AG04449 (cell line): ENCODE measurements at regions not wholly inside any gene's neighbourhood (a gene's known extent, or its start where the extent isn't known, plus 50 kb on each side); places are given as distances from the start of the nearest gene placed in this dataset.

Source experiments
- CTCF ChIA-PET: fragments of 350-600 bp; formaldehyde crosslinking; extraction: SDS; loops from one replicate; lab custom pipeline; 2021; ENCODE audit warnings: antibody characterized with exemption; lab: Yijun Ruan, JAX
- POLR2A ChIA-PET: fragments of 400-600, 350-600 bp; formaldehyde crosslinking; extraction: SDS; loops from one replicate; lab custom pipeline; 2020; ENCODE audit warnings: antibody characterized with exemption, inconsistent platforms; lab: Yijun Ruan, JAX
- DNase-seq: peaks from one replicate; pipeline ENCODE4 v3.0.0-alpha.2; 2010; ENCODE audit warnings: low read depth, low spot score
- H3K4me3 ChIP-seq: 2 replicates; pipeline ENCODE4 v1.5.1; 2011; ENCODE audit warnings: low read depth, mild to moderate bottlenecking, control low read depth, low read length
- TF ChIP-seq, protein P1 (sequence below): IDR thresholded peaks from one replicate; pipeline ENCODE4 v1.5.1; 2011; ENCODE audit warnings: mild to moderate bottlenecking, moderate library complexity, low read length, control low read depth, inconsistent platforms; ENCODE audit not compliant: insufficient read depth; ENCODE audit errors: missing control alignments

DNA sequence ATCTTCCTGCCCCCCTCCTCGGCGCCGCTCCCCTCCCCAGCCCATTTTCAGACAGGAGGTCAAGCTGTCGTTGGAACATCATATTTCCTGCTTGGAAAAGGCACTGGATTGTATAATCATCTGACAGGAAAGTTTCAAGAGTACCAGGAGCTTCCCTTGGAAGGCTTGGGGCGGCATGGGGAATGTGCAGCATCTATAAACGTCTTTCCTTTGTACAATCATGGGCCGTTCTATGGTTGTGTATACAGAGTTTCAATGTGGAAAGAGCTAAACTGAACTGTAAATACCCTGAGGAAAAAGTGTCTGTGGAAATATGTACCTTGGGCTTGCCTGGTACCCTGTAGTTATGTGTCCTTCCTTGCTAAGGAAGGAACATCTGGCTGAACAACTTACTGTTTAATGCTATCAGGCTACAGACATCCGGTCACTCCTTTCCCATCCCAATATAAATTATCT lies 368.1 kb upstream of the ADGRL2 start:
- no peak for DNase-seq
- H3K4me3 ChIP-seq, result no peak overlapping the region
- ChIA-PET POLR2A (no interaction called here), CTCF (no interaction called here)
- TF ChIP-seq, protein P1, sequence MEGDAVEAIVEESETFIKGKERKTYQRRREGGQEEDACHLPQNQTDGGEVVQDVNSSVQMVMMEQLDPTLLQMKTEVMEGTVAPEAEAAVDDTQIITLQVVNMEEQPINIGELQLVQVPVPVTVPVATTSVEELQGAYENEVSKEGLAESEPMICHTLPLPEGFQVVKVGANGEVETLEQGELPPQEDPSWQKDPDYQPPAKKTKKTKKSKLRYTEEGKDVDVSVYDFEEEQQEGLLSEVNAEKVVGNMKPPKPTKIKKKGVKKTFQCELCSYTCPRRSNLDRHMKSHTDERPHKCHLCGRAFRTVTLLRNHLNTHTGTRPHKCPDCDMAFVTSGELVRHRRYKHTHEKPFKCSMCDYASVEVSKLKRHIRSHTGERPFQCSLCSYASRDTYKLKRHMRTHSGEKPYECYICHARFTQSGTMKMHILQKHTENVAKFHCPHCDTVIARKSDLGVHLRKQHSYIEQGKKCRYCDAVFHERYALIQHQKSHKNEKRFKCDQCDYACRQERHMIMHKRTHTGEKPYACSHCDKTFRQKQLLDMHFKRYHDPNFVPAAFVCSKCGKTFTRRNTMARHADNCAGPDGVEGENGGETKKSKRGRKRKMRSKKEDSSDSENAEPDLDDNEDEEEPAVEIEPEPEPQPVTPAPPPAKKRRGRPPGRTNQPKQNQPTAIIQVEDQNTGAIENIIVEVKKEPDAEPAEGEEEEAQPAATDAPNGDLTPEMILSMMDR, result no peak

DNA sequence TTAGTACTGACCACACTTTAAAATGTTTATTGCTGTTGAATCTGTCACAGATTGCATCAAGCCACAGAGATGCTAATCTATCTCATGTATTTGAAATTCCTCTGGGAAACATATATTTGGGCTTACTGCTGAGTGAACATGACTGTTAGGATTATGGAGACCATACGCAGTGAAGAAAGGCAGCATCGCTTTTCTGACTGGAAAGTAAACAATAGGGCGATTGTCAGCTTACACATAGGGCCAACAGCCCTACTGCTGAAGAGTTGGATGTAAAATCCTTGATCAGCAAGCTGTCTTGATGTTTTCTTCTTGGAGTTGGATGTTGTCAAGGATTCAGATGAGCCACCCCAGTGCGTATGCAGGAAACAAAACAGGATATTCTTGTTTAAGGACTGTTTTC lies 368.7 kb upstream of the ADGRL2 start:
- DNase-seq, result no peak
- ChIA-PET POLR2A (no interaction called here), CTCF (no interaction called here)
- TF ChIP-seq, protein P1, result no peak
- H3K4me3 ChIP-seq, result no peak overlapping the region

DNA sequence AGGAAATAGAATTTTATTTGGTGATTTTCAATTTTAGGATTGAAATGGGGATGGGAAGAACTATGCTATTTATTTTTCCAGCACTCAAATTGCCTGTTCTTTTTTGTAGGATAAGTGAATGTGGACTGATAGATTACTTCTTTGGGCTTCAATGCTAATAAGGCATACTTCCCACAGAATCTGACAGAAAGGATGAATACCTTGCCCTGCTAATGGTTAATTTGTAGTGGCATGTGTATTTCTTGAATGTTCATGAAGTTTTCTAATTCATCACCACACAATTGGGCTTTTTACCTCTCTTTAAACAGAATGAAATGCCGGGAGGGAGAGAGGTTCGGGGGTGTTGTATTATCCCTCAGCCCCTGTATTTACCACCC lies 369.1 kb upstream of the ADGRL2 start:
- CTCF ChIA-PET, result no interaction called here
- DNase-seq, result no peak
- TF ChIP-seq, protein P1, result no peak
- no peak overlapping the region for H3K4me3 ChIP-seq
- POLR2A ChIA-PET, result no interaction called here

DNA sequence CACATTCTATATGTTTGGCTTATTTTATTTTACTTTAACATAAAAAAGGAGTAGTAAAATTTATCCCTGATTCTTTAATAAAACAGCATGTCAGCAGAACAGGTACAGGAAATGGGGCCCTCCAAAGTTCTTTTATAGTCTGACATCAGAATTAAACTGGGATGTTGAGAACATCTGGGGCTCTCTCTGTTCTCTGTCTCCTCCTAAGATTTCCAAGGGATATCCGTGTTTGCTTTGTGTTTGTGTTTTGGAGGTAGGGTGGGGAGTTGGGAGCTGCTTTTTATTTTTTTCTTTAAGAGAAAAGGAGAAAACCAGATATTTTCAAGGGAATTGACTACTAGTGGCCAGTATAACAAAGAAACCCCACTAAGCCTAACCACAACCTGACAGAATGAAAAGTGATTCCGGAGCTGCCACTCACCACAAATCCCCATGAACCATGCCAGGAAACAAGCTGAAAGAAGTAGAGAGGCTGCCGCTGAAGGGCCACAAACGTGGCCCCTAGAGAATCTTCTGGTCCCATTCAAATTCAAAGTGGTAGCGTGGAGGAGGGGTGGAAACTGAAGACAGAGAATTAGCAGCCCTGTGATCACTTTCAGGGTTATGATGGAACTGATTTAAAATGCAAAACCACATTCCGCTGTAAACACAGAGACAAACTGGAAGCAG lies 369.6 kb upstream of the ADGRL2 start:
- TF ChIP-seq, protein P1, result no peak
- ChIA-PET CTCF (no interaction called here), POLR2A (no interaction called here)
- no peak overlapping the region for H3K4me3 ChIP-seq
- DNase-seq, result no peak

DNA sequence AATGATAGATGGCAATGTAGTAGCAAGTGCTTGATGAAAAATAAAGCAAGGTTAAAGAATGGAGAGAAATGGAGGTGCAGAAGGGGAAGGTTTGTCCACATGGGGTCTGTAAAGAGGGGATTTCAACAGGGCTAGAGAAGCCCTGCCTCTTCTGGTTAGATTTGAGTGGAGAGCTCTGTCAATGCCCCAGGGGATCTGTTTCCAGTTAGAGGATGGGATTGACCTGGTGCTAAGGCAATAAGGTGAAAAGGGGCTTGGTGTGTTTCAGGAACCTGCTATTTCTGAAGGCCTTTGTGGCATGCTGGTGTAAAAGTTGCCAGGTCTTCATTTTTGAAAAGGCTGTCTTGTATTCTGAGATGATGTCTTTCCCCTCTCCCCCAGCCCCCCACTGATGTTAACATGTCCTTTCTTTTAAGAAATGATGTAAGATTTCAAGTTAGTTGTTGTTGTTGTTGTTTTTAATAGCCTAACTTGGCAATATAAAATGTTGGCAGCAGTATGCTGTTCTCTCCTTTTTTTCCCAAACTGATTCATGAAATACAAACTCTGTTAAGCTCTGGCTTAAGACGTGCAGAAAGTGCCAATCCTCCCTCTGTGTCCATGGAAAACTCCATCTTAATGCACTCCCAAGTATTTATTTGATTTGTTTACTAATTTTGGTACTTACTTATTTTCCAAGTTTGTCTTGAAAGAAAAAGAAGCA lies 370.3 kb upstream of the ADGRL2 start:
- CTCF ChIA-PET, result no interaction called here
- no peak overlapping the region for H3K4me3 ChIP-seq
- POLR2A ChIA-PET, result no interaction called here
- TF ChIP-seq, protein P1, result no peak
- no peak for DNase-seq

DNA sequence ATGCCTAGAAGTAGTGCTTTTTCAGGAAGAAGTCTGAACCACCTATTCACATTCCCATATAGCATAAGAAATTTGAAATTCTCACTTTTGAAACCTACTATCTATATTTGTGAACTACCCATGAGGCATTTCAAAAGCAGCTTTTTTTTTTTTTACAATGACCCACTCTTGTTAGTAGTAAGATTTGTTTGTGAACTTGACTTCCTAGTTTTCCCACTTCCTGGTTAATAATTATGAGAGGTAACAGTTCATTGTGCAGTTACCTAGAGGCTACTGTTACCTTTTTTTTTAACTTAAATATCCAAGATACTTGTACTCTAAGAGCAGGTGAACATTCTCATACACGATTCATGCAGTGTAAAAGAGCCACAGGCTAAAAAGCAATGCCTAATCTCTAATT lies 371.7 kb upstream of the ADGRL2 start:
- H3K4me3 ChIP-seq, result no peak overlapping the region
- no peak for DNase-seq
- POLR2A ChIA-PET, result no interaction called here
- CTCF ChIA-PET, result no interaction called here
- TF ChIP-seq, protein P1, result no peak
